K562 (cell line): ENCODE measurements at regions not wholly inside any gene's neighbourhood (a gene's known extent, or its start where the extent isn't known, plus 50 kb on each side); places are given as distances from the start of the nearest gene placed in this dataset.

Experiments
- CBFB ChIP-seq: sonication (generic); formaldehyde crosslinking; IDR thresholded peaks from 2 replicates; pipeline ENCODE4 v1.4.0; 2020; ENCODE audit warnings: mild to moderate bottlenecking, missing genetic modification reagents
- EGR1 ChIP-seq: fragments of 450-650 bp; conservative IDR thresholded peaks from 2 replicates; pipeline ENCODE4 v1.6.1; 2017; ENCODE audit warnings: mild to moderate bottlenecking
- GTF2A2 ChIP-seq: IDR thresholded peaks from 2 replicates; pipeline ENCODE4 v1.6.1; 2016; ENCODE audit warnings: mild to moderate bottlenecking, missing genetic modification characterization, missing compliant biosample characterization
- HCFC1 ChIP-seq: IDR thresholded peaks from 2 replicates; pipeline ENCODE4 v1.6.1; 2012; ENCODE audit warnings: low read depth, low read length, improper control_type of control experiment
- KAT8 ChIP-seq: fragments of 450-650 bp; IDR thresholded peaks from 2 replicates; pipeline ENCODE4 v1.6.1; 2016; ENCODE audit warnings: low read depth, mild to moderate bottlenecking
- KDM4B ChIP-seq, 2 experiments: fragments of 450-650 bp in 1 of 2; sonication (generic) in 1 of 2; IDR thresholded peaks; 2 replicates each; pipeline ENCODE4 v1.6.1; 2016 to 2017; ENCODE audit warnings: borderline replicate concordance in 2 of 2, antibody characterized with exemption in 1 of 2, low read depth in 1 of 2, mild to moderate bottlenecking in 1 of 2
- NFIC ChIP-seq: fragments of 450-650 bp; IDR thresholded peaks from 2 replicates; pipeline ENCODE4 v1.6.1; 2017; ENCODE audit warnings: mild to moderate bottlenecking, inconsistent platforms
- NFXL1 ChIP-seq: fragments of 450-650 bp; formaldehyde crosslinking; IDR thresholded peaks from 2 replicates; pipeline ENCODE4 v1.4.0; 2021; ENCODE audit warnings: mild to moderate bottlenecking
- PHB2 ChIP-seq: fragments of 450-650 bp; IDR thresholded peaks from 2 replicates; pipeline ENCODE4 v1.6.1; 2017; ENCODE audit warnings: low read depth
- POLR2AphosphoS2 ChIP-seq: IDR thresholded peaks from 2 replicates; pipeline ENCODE4 v1.6.1; 2012; ENCODE audit warnings: low read length, improper control_type of control experiment
- POLR3G ChIP-seq: IDR thresholded peaks from 2 replicates; pipeline ENCODE4 v1.6.1; 2011; ENCODE audit not compliant: insufficient read length, insufficient replicate concordance; ENCODE audit errors: extremely low read depth
- PRMT5 ChIP-seq: sonication (generic); formaldehyde crosslinking; IDR thresholded peaks from 2 replicates; pipeline ENCODE4 v1.5.0; 2020; ENCODE audit warnings: missing genetic modification reagents
- RBFOX2 ChIP-seq: fragments of 200-400 bp; formaldehyde crosslinking; IDR thresholded peaks from 2 replicates; pipeline ENCODE4 v1.6.1; 2017; ENCODE audit warnings: low read depth, mild to moderate bottlenecking, low read length, moderate library complexity
- SFPQ ChIP-seq: fragments of 200-400 bp; formaldehyde crosslinking; IDR thresholded peaks from 2 replicates; pipeline ENCODE4 v1.6.1; 2017; ENCODE audit warnings: mild to moderate bottlenecking, low read depth, low read length, moderate library complexity
- SPI1 ChIP-seq: IDR thresholded peaks from 2 replicates; pipeline ENCODE4 v1.6.1; 2011; ENCODE audit warnings: low read depth, low read length, control low read depth, borderline replicate concordance
- TAL1 ChIP-seq: fragments of 450-650 bp; IDR thresholded peaks from 2 replicates; pipeline ENCODE4 v1.6.1; 2016; ENCODE audit warnings: mild to moderate bottlenecking
- ZBTB1 ChIP-seq: sonication (generic); formaldehyde crosslinking; IDR thresholded peaks from 2 replicates; pipeline ENCODE4 v1.8.1; 2023; ENCODE audit warnings: missing genetic modification reagents, low read depth, mild to moderate bottlenecking, borderline replicate concordance
- ZNF12 ChIP-seq: sonication (generic); formaldehyde crosslinking; IDR thresholded peaks from 2 replicates; pipeline ENCODE4 v1.4.0; 2020; ENCODE audit warnings: mild to moderate bottlenecking, missing genetic modification reagents
- ZNF217 ChIP-seq: sonication (generic); formaldehyde crosslinking; IDR thresholded peaks from 2 replicates; pipeline ENCODE4 v1.8.0; 2022; ENCODE audit warnings: mild to moderate bottlenecking, missing genetic modification reagents
- ZNF318 ChIP-seq, 2 experiments: fragments of 450-650 bp; IDR thresholded peaks; 2 replicates each; pipeline ENCODE4 v1.6.1; 2016; ENCODE audit warnings: mild to moderate bottlenecking in 2 of 2, borderline replicate concordance in 1 of 2, low read depth in 1 of 2, moderate library complexity in 1 of 2
- ZNF699 ChIP-seq: fragments of 250-450 bp; sonication (Bioruptor Pico); IDR thresholded peaks from 2 replicates; pipeline ENCODE4 v1.8.0; 2021; ENCODE audit warnings: mild to moderate bottlenecking, moderate library complexity; ENCODE audit not compliant: insufficient replicate concordance

GRCh38 chr21:35106246-35106835, 57.2 kb upstream of the RUNX1 start (continued):
- TF ChIP-seq ZNF318 (IDR thresholded peaks at IDR 0.05; ENCODE audit: borderline replicate concordance in 1 of 2, low read depth in 1 of 2) (peak in 1 of 2 experiments; percentile 76; a peak in 1 of 4 replicates), KAT8 (no peak), HCFC1 (no peak), RBFOX2 (peak; percentile 61; the same call in 1 of the 2 replicates), PRMT5 (CRISPR knock-in tag) (no peak), KDM4B (IDR thresholded peaks at IDR 0.05; ENCODE audit: borderline replicate concordance in 2 of 2, low read depth in 1 of 2) (no peak), ZNF12 (CRISPR knock-in tag) (no peak), NFIC (peak; percentile 83), CBFB (CRISPR knock-in tag) (no peak), GTF2A2 (tag) (no peak), ZBTB1 (CRISPR knock-in tag) (no peak), SFPQ (no peak), POLR2AphosphoS2 (no peak), TAL1 (peak; percentile 92), EGR1 (no peak; the same call in none of the 2 replicates), POLR3G (no peak), SPI1 (no peak), ZNF217 (CRISPR knock-in tag) (no peak), NFXL1 (no peak), ZNF699 (CRISPR knock-in tag) (no peak), PHB2 (0 out of 2 replicates have a peak, but pooled peaks have one; percentile 61)
